ENCODE measurements at regions not wholly inside any gene's neighbourhood (a gene's known extent, or its start where the extent isn't known, plus 50 kb on each side); places are given as distances from the start of the nearest gene placed in this dataset.

- TF ChIP-seq EP300 (IDR thresholded peaks at IDR 0.05; ENCODE audit: borderline replicate concordance): no peak
- TF ChIP-seq RAD21 (IDR thresholded peaks at IDR 0.05; ENCODE audit: low read depth): no peak
- no peak for TF ChIP-seq REST (IDR thresholded peaks at IDR 0.05; ENCODE audit: low read depth)
- no peak for TF ChIP-seq FOXM1 (IDR thresholded peaks at IDR 0.05; ENCODE audit: borderline replicate concordance, low read depth)
- TF ChIP-seq TAF1 (IDR thresholded peaks at IDR 0.05; ENCODE audit: low read depth): no peak
- TF ChIP-seq CREB1 (IDR thresholded peaks at IDR 0.05; ENCODE audit: low read depth): no peak
- no peak for TF ChIP-seq EGR1 (IDR thresholded peaks at IDR 0.05)
- no peak for TF ChIP-seq NFIC (IDR thresholded peaks at IDR 0.05)
- no peak for TF ChIP-seq YY1 (IDR thresholded peaks at IDR 0.05; ENCODE audit: low read depth)
- no peak for TF ChIP-seq CEBPB (IDR thresholded peaks at IDR 0.05)
- TF ChIP-seq USF1 (IDR thresholded peaks at IDR 0.05): no peak
- TF ChIP-seq TEAD4 (IDR thresholded peaks at IDR 0.05): no peak
- no peak for TF ChIP-seq TCF12 (IDR thresholded peaks at IDR 0.05; ENCODE audit: low read depth)
- no peak for TF ChIP-seq MAX (IDR thresholded peaks at IDR 0.05)
Measured at GRCh38 chr3:73786998-73787397, 162.3 kb upstream of the PDZRN3 start.

Measured in Ishikawa (cell line).